Left ventricle myocardium inferior (tissue), 1 donor: ENCODE measurements at regions not wholly inside any gene's neighbourhood (a gene's known extent, or its start where the extent isn't known, plus 50 kb on each side); places are given as distances from the start of the nearest gene placed in this dataset.
A peak's percentile ranks its signal among the peaks of the same experiment; 100 is the strongest.

Experiments used
- DNase-seq: peaks from one replicate; pipeline ENCODE4 v3.0.0-alpha.2; 2020
- H3K27ac ChIP-seq: fragments of 200-600 bp; replicated peaks from 2 replicates; pipeline ENCODE4 v1.8.0; 2021
- H3K27me3 ChIP-seq: fragments of 200-600 bp; 2 replicates; pipeline ENCODE4 v1.8.0; 2021; ENCODE audit warnings: low read depth
- H3K36me3 ChIP-seq: fragments of 200-600 bp; 2 replicates; pipeline ENCODE4 v1.8.0; 2021
- H3K4me1 ChIP-seq: fragments of 200-600 bp; 2 replicates; pipeline ENCODE4 v1.8.0; 2021
- H3K4me3 ChIP-seq: fragments of 200-600 bp; 2 replicates; pipeline ENCODE4 v1.8.0; 2021; ENCODE audit warnings: mild to moderate bottlenecking, moderate library complexity
- H3K9me3 ChIP-seq: fragments of 200-600 bp; replicated peaks from 2 replicates; pipeline ENCODE4 v1.8.0; 2021
- intact Hi-C: fragments of 100-400 bp; cut with micrococcal nuclease; formaldehyde crosslinking; loops from one replicate; pipeline ENCODE4 v1.11.0; 2022
- TF ChIP-seq, protein P1 (sequence below): fragments of 200-600 bp; IDR thresholded peaks from 2 replicates; pipeline ENCODE4 v1.8.0; 2021; ENCODE audit warnings: antibody characterized with exemption, mild to moderate bottlenecking, borderline replicate concordance
- donor health status: DM: no; HTN: yes; CAD: no; lungs with severe emphysema.

DNA sequence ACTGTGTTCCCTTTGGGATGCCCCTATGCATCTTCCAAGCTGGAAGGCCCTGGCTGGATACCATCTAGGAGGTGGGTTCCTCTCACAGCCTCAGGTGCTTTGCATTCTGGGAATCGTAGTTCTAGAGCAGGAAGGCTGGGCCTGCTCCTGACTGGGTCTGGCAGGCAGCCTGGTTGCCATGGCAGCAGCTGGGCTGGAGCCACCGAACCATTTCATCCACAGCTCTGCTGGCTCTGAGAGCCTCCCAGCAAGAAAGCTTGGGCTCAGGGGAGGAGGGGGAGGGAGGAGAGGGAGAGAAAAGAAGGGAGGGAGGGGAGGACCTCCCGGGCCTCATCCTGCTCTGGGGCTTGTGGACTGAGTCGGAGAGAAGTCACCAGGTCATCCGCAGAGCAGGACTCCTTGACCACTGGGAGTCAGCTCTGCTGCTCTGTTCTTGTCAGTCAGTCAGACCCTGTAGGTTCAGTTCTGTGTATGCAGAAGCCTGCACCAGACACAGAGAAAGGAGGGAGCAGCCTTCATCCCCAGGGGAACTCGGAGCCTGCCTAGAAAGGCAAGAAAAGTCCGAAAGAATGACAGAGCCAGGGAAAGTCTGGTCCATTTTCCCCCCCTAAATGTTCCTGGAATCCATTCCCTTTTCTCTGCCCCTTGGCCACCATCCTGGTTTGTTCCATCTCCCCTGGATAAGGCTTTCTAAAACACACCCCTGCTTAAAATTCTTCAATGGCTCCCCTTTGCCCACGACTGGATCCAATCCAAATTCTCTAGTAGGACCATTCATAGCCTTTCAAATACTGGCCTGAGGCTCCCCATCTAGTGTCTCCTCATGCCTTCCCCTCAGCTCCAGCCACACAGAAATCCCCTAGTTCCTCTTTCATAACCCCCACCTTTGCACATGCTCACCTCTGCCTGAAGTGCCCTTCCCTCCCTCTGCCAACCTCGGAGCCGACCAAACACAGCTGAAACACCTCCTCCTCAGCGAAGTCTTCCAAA is 65.4 kb upstream of the ARAP3 start:
- Histone ChIP-seq H3K27ac (no peak overlapping the region), H3K4me3 (no peak overlapping the region)

DNA sequence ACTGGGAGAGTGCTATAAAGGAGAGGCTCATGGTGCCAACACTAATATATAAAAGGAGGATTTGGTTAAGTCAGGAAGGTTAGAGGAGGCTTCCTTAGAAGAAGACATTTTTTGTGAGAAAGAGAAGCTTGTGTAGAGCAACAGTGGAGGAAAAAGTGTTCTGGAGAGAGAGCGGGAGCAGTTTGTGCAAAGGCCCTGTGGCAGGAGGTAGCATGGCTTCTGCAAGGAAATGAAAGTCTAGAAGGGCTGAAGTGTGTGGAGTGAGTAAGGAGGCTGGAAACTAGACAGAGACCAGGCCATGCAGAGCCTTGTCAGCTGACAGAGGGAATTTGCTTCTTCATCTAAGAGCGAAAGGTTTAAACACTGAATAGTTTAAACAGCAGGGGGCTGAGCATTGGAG is 64.4 kb upstream of the ARAP3 start:
- no peak overlapping the region for H3K4me3 ChIP-seq
- H3K27ac ChIP-seq, result no peak overlapping the region
- no peaks in the 10 kb centered on the region for H3K9me3 ChIP-seq
- intact Hi-C loops, result no loop called here
- peaks cover 17% of the 10 kb centered on the region for H3K27me3 ChIP-seq
- no peak for DNase-seq
- H3K36me3 ChIP-seq, result no peaks in the 10 kb centered on the region
- TF ChIP-seq, protein P1, sequence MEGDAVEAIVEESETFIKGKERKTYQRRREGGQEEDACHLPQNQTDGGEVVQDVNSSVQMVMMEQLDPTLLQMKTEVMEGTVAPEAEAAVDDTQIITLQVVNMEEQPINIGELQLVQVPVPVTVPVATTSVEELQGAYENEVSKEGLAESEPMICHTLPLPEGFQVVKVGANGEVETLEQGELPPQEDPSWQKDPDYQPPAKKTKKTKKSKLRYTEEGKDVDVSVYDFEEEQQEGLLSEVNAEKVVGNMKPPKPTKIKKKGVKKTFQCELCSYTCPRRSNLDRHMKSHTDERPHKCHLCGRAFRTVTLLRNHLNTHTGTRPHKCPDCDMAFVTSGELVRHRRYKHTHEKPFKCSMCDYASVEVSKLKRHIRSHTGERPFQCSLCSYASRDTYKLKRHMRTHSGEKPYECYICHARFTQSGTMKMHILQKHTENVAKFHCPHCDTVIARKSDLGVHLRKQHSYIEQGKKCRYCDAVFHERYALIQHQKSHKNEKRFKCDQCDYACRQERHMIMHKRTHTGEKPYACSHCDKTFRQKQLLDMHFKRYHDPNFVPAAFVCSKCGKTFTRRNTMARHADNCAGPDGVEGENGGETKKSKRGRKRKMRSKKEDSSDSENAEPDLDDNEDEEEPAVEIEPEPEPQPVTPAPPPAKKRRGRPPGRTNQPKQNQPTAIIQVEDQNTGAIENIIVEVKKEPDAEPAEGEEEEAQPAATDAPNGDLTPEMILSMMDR, result no peak
- peaks cover 14% of the 10 kb centered on the region for H3K4me1 ChIP-seq

More for the DNA sequence above, 65.4 kb upstream of the ARAP3 start:
- DNase-seq, result peak; percentile 87
- Histone ChIP-seq H3K27me3 (peaks cover 23% of the 10 kb centered on the region), H3K36me3 (no peaks in the 10 kb centered on the region), H3K4me1 (peaks cover 14% of the 10 kb centered on the region), H3K9me3 (no peaks in the 10 kb centered on the region)
- TF ChIP-seq, protein P1, result no peak
- intact Hi-C loops, result no loop called here

DNA sequence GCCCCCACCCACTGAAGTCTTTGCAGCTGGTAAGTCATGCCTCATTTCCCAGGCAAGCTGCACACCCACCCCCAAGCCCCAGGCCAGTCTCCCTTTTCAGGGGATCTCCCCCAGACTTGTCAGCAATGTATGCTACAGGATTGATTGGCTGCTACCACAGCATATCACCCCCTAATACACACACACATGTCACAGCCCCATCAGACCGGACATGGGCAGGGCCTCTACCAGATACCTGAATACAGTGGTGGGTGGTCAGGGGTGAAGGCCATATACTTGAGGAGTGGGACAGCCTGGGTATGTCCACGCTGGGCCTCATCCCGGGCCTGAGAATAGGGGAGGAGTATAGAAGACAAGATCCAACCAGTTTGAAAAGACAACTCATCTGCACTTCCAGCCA is 63.4 kb upstream of the ARAP3 start:
- Histone ChIP-seq H3K27ac (no peak overlapping the region), H3K27me3 (peaks cover 8% of the 10 kb centered on the region), H3K36me3 (no peaks in the 10 kb centered on the region), H3K4me1 (peaks cover 14% of the 10 kb centered on the region), H3K9me3 (no peaks in the 10 kb centered on the region), H3K4me3 (no peak overlapping the region)
- no peak for DNase-seq
- intact Hi-C loops, result no loop called here
- TF ChIP-seq, protein P1, result no peak

DNA sequence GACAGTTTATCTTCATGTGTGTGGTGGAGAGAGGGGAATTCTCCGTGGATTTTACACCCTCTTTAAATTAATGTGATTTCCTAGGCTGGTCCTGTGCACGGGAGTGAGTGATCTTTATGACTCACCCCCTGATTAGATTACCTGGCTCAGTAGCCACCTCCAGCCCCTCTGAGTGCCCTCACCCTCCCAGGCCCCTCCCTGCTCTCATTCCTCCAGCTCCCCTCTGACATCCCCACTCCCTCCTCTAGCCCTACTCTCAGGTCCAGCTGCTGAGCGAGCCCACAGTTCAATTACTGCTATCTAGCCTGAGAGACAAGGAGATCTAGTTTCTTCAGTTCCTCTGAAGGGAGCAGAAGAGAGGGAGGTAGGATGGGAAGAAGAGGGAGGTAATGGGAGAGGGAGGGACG is 61.8 kb upstream of the ARAP3 start:
- Histone ChIP-seq H3K4me1 (peaks cover 14% of the 10 kb centered on the region), H3K27me3 (peaks cover 10% of the 10 kb centered on the region), H3K9me3 (no peaks in the 10 kb centered on the region), H3K4me3 (no peak overlapping the region), H3K27ac (no peak overlapping the region), H3K36me3 (no peaks in the 10 kb centered on the region)
- TF ChIP-seq, protein P1, result no peak
- DNase-seq, result no peak
- intact Hi-C loops, result no loop called here

DNA sequence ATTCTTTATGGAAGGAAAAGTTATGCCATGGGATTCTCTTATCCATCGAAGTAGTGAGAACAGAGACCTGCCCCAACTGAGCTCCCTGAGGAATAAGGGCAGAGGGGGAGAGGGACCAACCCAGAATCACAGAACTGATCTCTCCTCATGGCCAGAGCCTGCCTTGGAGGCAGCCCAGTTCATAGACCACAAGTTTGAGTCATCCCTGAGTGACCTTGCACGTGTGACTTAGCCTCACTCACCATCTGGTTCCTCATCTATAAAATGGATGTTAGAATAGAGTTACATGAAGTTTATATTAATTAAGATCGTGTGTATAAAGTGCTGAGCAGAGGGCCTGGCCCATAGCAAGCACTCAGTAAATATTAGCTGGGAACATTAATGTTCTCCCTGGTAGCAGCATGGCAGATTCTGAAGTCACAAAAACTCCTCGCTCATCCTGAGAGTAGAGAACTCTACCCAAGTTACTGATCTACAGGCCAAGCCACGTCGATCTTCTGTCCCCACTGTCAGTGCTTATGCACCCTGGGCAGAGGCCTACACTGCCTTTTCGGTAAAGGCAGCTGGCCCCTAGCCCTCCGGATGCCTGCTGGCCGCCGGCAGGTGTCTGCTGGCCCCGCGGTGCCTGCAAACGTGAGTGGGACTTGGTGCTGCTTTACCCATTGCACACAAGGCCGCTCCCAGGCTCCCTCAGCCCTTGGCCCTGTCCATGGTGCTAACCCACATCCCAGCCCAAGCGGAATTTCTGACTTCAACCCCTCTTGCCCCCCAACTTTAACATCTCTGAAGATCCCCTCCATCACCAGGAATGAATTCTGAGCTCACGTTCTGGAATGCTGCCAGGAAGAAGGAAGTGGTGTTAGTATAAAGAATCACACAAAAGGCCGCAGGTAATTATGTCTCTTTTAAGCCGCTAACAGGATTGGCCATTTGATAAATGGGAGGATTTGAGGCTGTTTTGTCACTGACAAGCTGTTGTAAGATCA is 61.1 kb upstream of the ARAP3 start:
- peaks cover 13% of the 10 kb centered on the region for H3K4me1 ChIP-seq
- H3K9me3 ChIP-seq, result no peaks in the 10 kb centered on the region
- DNase-seq, result no peak
- no peak overlapping the region for H3K4me3 ChIP-seq
- H3K36me3 ChIP-seq, result no peaks in the 10 kb centered on the region
- H3K27ac ChIP-seq, result no peak overlapping the region
- intact Hi-C loops, result no loop called here
- TF ChIP-seq, protein P1, result no peak
- H3K27me3 ChIP-seq, result peaks cover 10% of the 10 kb centered on the region
